GM18502 (cell line): ENCODE measurements at regions not wholly inside any gene's neighbourhood (a gene's known extent, or its start where the extent isn't known, plus 50 kb on each side); places are given as distances from the start of the nearest gene placed in this dataset.

Source experiments
- ATAC-seq: cut with Tn5 transposase; IDR thresholded peaks from one replicate; pipeline ENCODE4 v1.9.1; 2021; ENCODE audit warnings: mild to moderate bottlenecking; ENCODE audit not compliant: unreplicated experiment, poor library complexity

DNA sequence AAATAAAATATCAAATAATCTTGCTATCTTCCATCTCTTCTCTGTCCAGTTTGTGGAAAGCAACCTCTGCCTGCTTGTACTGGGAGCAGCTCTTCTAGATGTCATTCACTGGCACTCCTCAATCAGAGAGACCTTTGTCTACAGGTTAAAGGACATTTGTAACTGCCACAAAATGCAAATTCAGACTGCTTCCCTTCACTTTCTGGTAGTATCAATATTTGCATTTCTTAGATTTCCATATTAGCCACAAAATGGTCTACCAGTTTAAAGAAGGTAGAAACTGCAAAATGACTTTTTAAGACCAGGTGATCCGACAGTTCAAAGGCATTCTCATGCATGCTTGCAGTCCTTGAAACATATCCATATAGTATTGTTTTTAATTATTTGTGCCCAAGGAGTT is 51.7 kb upstream of the RCN1 start:
- peak; percentile 79 for ATAC-seq

GRCh38 chr11:32034680-32035079 is 56.2 kb upstream of the RCN1 start:
- ATAC-seq, result no peak

GRCh38 chr11:32034149-32034548 is 56.7 kb upstream of the RCN1 start:
- no peak for ATAC-seq

GRCh38 chr11:32033491-32033890 is 57.4 kb upstream of the RCN1 start:
- ATAC-seq, result no peak

- ATAC-seq, result peak; percentile 40
Measured at GRCh38 chr11:32033067-32033466, 57.8 kb upstream of the RCN1 start.

DNA sequence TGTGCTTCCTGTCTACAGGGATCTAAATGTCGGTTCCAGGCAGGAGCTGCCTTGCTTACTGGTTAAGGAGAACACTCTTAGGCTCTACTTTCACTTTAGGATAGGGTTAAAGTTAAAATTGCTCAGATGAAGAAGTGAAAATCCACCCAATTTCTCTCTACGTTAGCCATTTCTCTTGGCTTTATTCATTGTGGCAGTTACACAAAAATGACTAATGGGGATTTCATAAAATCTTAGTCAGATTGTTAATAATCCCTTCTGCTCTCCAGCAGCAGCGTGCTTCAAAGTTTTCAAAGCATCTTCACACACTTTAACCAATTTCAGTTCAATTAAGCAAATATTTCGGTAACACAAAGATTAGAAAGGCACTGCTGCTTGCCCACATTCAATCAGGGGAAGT is 58.4 kb upstream of the RCN1 start:
- ATAC-seq, result peak; percentile 59

- no peak for ATAC-seq
Measured at GRCh38 chr11:32032052-32032451, 58.8 kb upstream of the RCN1 start.

- ATAC-seq, result no peak
Measured at GRCh38 chr11:32030875-32031503, 59.9 kb upstream of the RCN1 start.

- no peak for ATAC-seq
Measured at GRCh38 chr11:32029721-32030120, 61.2 kb upstream of the RCN1 start.

- ATAC-seq, result no peak
Measured at GRCh38 chr11:32028201-32028600, 62.7 kb upstream of the RCN1 start.

DNA sequence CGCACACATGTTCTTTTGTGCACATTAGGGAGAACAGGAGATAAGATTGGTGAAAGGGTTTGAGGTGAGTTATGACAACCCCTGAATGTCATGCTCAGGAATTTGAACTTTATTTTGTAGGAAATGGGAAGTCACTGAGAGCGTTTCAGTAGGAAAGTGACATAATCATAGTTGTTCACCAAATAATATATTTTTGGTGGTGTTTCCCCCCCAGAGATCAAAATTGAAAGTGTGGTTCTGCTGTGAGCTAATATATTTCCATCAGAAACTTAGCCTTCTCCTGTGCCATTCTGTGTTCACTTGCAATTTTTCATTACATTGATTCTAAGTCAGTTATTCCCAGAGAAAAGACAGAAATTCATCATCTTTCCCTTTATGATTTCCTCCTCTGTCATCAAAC is 64.1 kb upstream of the RCN1 start:
- no peak for ATAC-seq

DNA sequence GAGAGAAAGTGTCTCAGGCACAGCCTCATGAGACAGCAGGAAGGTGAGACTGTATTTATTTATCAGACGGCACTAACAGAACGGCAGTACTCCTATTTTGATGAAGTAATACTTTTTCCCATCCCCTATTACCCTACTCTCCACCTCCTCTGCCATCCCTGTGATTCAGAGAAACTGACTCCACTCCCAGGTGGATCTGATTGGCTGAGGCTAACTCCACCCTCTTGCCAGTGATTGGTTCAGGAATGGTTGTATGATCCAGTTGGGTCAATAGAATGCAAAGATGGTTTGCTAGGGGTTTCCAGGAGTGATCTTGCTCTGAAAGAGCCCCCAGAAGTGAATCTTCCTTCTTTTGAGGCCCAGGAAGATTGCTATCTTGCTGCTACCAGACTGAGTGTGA is 65.9 kb upstream of the RCN1 start:
- ATAC-seq, result no peak

GRCh38 chr11:32023370-32024305 is 67.2 kb upstream of the RCN1 start:
- no peak for ATAC-seq

GRCh38 chr11:32018672-32019071 is 72.2 kb upstream of the RCN1 start:
- no peak for ATAC-seq

DNA sequence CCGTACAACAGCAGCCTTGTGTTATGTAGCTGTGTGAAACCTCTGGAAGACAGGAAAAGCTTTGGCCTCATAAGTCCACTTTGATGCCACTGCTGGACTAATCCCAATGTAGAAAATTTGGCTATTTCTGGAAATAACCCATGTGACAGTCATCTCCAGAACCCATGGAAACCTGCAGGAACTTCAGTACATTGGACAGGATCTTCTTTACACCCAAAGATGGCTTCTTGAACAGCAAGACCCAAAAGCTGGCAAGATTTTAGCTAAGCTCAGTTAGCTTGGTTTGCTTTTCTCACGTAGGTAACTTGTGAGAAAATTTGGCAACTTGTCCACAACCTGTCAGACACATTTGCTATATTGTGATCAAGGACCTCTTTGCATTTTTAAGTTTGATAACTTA is 74.8 kb upstream of the RCN1 start:
- no peak for ATAC-seq

DNA sequence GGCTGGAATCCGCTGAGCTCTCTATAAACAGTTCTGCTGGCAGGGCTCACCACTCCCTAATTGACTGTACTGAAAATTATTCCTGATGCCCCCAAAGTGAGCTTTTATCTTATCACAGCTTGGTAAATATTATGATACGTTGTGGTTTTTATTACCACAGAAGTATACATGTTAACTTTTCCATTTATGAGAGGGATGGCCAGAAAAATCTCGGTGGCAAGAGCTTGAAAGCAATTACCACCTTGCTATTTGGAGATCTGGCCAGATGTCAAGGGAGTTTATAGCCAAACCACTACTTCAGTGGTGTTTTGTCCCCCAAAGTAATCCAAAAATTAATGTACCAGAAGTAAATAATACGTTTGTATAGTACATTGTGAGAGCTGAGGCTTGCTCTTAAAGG is 75.4 kb upstream of the RCN1 start:
- ATAC-seq, result no peak

- ATAC-seq, result no peak
Measured at GRCh38 chr11:32013603-32014002, 77.3 kb upstream of the RCN1 start.

- ATAC-seq, result no peak
Measured at GRCh38 chr11:32012049-32012448, 78.8 kb upstream of the RCN1 start.

- ATAC-seq, result no peak
Measured at GRCh38 chr11:32008880-32009551, 81.9 kb upstream of the RCN1 start.

DNA sequence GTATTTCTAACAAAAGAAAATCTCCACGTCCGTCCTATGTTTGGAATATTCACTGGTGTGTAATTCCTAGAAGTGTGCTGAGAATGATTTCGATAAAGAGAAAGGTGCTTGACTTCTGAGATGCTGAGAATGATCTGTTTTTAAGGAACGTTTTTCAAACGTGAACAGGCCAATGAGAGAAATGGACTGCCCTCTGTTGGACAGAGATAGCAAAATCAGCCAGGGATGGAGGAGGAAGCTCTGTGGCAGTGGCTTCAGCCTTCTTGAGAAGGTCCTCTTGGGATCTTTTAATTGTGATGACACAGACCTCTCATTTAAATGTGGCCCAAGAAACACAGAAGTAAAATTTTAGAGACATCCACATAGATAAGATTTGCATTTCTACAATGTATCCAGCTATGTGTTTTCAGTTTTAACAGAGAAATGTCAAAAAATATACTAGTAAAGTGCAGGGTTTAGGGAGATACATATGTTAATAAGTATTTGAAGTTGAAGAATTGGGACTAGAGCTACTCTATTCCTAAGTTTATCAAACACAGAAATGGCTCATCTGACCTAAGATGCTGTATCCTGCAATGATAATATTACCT is 84.0 kb upstream of the RCN1 start:
- peak; percentile 75 for ATAC-seq
